ENCODE measurements at regions not wholly inside any gene's neighbourhood (a gene's known extent, or its start where the extent isn't known, plus 50 kb on each side); places are given as distances from the start of the nearest gene placed in this dataset.

DNA sequence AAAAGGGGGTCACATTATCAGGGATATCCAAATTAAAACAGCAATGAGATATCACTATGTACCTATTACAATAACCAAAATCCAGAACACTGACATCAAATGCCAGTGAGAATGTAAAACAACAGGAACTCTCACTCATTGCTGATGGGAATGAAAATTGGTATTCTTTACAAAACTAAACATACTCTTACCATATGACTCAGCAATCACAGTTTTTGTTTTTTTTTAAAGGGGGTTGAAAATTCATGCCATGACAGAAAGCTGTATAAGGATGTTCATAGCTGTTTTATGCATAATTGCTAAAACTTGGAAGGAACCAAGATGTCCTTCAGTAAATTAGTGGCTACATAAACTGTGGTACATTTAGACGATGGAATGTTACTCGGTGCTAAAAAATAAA, 71.6 kb upstream of the SLITRK1 start:
- no peak for DNase-seq (ENCODE audit: low read depth, low spot score)

DNA sequence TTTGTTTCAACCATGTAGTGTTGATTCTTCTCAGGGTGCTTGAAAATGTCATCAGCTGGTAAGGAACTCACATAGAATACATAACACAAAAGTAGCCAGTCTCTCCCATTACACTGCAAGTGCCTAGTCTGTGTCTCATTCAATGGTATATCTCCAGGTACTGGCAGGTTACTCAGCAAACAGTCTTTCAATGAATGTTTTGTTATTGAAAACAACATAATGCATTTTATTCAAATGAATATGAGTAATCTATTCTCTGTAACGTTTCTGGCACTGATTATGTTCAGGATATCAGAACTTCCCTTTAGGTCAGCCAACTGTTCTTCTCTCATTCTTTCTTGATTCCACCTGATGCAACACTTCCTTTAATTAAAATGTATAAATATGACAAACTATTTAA, 68.0 kb upstream of the SLITRK1 start:
- DNase-seq (ENCODE audit: low read depth, low spot score): no peak

- DNase-seq (ENCODE audit: low read depth, low spot score): no peak
Measured at GRCh38 chr13:83943530-83944279, 61.4 kb upstream of the SLITRK1 start.

DNA sequence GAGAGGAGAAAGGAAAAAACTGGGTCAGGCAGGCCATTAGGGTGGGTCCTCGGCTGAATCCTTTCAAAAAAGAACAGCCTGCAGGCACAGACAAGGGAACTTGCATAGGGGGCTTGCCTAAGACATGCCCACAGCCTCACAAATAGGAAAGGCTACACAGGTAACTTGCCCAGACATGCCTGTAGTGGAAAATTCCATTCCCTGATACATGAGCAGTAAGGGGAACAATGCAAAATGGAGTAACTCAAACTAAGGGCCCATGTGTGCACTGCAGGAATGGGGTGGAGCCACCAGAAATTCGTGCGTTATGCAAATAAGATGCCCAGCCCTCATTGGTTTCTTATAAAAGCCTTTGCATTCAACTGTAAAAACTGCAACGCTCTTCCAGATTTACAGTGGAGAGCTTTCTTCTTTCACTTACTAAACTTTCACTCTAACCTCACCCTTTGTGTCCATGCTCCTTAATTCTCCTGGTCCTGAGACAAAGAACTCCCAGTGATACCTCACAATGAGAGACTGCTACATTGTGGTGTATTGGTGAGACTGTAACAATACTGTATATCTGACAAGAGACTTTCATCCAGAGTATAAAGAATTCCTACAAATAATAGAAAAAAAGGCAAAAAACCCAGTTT, 59.5 kb upstream of the SLITRK1 start:
- DNase-seq (ENCODE audit: low read depth, low spot score): no peak

DNA sequence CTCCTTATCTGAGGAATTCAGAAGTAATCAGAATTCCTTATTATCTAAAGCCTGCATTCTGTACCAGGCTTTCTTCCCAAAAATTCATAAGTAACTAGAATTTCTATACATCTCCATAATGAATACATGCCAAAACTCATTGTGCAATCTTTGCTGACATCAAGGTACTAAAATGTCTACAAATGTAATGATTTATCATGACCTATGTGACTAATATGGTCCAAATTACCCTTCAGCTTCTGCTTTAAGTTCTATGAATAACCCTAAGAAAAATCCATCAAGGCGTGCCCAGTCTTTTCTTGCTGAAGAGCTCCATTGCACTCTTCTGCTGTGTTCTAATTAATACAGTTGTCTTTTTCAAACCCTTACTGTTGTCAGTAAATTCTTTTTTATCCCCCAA, 58.5 kb upstream of the SLITRK1 start:
- DNase-seq (ENCODE audit: low read depth, low spot score): no peak

DNA sequence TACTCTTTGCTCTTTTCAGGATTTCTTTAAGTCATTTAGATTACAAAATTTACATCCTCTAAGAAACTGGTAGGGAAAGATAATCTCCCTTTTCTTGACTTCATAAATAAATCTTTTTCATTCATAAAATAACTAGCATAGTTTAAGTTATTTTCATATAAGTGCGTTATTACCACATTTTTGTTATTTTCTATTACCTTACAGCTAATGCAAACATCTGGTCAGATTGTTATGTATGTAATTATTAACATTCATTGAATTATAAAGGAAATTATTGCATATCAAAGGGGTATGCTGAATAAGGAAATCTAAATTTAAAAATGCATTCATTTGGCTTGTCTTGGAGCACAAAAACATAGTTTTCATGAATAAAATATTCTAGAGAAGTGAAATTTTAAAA, 55.3 kb upstream of the SLITRK1 start:
- no peak for DNase-seq (ENCODE audit: low read depth, low spot score)

DNA sequence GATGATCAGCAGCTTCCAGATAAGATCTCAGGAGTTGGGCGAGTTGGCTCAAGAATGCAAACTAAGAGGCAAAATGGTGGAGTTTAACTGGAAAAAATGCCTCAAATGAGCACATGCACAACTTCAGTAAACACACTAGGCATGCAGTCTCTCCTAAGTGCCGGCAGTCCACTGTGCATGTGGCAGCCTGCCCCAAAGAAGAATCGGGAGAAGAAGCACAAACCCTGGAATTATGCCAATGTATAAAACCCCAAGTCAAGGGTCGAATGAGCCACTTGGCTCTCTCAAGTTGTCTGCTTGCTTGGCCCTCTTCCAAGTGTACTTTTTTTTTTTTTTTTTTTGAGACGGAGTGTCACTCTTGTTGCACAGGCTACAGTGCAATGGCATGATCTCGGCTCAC, 53.3 kb upstream of the SLITRK1 start:
- DNase-seq (ENCODE audit: low read depth, low spot score): no peak
